HG02588 (cell line): ENCODE measurements at regions not wholly inside any gene's neighbourhood (a gene's known extent, or its start where the extent isn't known, plus 50 kb on each side); places are given as distances from the start of the nearest gene placed in this dataset.

Experiments
- ATAC-seq: cut with Tn5 transposase; IDR thresholded peaks from one replicate; pipeline ENCODE4 v1.9.1; 2021; ENCODE audit warnings: mild to moderate bottlenecking, moderate library complexity; ENCODE audit not compliant: unreplicated experiment

GRCh38 chr14:26849514-26849913 lies 251.7 kb upstream of the NOVA1 start:
- no peak for ATAC-seq

DNA sequence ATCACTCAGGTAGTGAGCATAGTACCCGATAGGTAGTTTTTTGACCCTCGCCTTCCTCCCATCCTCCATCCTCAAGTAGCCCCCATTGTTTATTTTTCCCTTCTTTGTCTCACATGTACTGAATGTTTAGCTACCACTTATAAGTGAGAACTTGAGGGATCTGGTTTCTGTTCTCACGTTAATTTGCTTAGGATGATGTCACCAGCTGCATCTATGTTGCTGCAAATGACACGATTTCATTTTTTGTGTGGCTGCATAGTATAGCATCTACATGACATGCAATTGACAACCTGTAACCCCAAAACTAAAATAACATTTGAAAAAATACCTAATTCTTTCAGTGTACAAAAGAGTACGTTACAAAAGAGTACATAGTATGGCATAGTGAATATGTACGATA lies 254.0 kb upstream of the NOVA1 start:
- ATAC-seq = no peak

- no peak for ATAC-seq
Measured at GRCh38 chr14:26855077-26855753, 257.4 kb upstream of the NOVA1 start.

GRCh38 chr14:26856876-26857518 lies 259.2 kb upstream of the NOVA1 start:
- no peak for ATAC-seq

DNA sequence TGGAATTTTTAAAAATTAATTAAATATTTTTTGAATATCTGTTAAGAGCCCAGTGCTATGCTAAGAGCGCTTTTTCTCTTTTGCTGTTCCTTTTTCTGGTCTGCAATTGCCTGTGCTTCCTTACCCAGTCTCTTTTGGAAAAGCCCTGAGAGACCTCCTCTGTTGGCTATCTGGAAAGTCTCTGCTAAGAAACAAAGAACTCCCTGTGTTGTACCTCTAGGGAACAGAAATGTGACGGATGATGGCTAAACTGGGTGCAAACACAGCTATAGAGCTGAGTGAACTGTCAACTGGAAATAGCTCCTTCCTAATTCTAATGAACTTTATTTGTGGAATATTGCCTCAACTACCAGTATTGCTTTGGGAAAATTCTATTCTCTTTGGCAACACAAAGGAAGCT lies 261.6 kb upstream of the NOVA1 start:
- ATAC-seq = no peak

DNA sequence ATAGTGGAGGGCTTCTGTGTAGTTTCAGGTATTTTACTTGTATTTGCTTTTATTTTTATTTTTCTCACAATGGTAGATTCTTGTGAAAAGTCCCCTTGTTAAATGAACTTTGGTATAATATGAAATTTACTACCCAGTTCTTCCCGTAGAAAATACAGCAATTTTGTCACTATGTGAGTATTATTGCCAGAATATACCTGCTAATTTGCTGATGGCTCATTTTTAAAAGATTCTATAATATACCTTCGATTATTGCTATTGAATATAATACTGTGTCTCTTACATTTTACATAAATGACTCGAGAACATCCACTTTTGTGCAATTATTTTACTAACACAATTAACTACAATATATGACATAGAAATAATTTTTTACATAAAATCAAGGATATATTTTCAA lies 262.3 kb upstream of the NOVA1 start:
- ATAC-seq = no peak

- no peak for ATAC-seq
Measured at GRCh38 chr14:26863736-26864135, 265.9 kb upstream of the NOVA1 start.

GRCh38 chr14:26866721-26867120 lies 268.9 kb upstream of the NOVA1 start:
- ATAC-seq = no peak

GRCh38 chr14:26867171-26867757 lies 269.4 kb upstream of the NOVA1 start:
- no peak for ATAC-seq

DNA sequence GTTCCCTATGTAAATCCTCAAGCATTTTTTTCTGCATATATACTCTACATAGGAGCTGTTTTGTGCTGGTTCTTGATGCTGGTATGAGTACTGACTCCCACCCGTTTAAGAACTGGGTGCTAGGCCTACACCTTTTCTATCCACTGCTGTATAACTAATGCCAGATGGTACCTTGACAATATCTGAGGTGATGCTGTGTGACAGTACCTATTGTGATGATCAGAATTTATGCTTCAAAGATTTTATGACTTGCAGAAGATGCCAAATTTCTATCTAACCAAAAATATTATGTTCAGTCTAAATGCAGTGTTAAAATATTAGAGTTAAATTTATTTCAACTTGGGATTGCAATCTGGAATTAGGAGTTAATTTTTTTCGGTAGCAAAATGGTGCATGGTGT lies 272.3 kb upstream of the NOVA1 start:
- ATAC-seq = no peak

GRCh38 chr14:26870722-26871617 lies 273.1 kb upstream of the NOVA1 start:
- no peak for ATAC-seq

DNA sequence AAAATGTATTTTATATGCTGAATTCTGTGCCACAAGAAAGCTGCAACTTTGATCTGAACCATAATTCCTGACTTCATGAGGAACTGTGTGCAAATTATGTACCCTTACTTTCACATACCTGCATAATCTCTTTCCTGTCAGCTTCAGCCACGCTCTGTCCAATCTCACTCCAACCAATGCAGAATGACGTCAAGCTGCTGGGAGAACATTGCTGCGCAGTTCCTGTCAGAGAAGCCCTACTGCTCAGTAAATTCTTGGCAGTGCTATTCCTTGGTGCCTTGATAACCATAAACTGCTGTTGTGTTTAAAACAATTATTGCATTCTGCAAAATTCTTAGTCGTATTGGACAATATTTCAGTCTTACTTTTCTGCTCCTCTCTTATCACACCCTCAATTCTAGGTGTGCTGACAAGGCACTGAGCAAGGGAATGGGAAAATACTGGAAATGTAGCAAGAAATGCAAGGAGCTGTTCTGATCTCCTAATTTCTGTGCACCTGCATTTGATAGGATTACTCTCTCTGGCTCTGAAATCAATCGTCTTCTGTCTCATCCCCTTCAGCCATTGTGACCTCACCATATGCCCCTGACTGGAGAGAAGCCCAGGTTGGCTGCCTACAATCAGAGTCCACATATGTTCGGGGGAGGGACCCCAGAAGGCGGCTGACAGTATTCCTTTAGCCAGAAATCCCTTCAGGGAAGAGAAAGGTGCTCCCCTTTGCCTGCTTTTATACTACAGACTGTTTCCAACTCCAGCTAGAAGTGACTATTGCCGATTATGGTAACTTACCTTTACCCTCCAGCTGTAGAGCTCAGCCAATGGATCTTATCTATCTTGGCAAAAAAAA lies 274.9 kb upstream of the NOVA1 start:
- ATAC-seq = no peak

DNA sequence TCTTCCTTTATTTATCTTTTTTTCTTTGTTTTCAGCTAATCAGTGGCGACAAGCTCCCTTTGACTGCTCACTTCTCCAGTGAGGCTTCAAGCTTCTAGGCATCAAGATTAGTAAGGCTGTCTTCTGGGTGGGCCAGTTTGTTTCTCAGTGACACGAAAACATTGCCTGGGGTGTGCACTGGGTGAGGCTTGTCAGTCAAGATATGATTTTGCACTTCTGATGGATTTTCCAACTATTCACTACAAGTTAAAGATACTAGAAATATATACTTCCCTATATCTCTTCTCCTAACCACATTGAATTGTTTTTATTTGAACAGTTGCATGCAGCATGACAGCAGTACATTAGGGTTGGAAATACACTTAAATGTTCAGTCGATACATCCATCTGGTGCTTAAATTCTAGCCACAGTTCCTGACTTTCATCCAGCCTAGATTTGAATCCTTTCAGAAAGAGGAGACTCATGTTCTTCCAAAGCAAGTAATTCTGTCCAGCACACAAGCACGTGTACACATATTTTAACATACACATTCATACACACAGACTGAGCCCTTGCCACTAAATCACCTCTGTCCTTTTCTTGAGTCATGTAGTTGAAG lies 275.6 kb upstream of the NOVA1 start:
- ATAC-seq = no peak

DNA sequence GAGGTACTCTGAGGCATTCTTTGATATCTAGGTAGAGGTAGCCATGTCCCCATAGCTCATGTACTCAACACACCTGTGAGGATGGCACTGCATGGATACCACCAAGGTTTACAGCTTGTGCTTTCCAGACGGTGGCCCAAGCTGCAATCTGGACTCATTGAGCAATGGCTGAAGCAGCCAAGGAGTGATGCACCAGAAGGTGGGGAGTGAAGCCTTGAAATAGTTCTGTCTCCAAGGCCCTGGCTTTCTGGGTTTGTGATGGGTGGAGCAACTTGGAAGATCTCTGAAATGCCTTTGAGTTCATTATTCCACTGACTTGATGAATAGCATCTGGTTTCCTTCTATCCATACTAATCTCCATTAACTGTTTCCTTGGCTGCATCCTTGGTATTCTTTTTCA lies 290.0 kb upstream of the NOVA1 start:
- no peak for ATAC-seq

DNA sequence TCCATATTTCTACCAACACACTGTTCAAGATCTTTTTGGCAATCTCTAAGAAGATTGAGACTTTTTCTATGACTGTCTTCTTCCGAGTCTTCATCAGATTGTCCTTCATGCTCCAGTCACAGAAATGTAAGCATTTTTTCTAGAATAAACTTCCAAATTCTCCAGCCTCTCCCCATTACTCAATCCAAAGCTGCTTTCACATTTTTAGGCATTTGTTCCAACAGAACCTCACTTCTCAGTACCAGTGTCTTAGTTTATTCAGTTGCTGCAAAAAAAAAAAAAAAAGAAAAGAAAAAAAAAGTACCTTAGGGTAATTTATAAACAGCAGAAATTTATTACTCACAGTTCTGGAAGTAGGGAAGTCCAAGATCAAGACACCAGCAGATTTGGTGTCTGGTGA lies 290.8 kb upstream of the NOVA1 start:
- ATAC-seq = no peak

- ATAC-seq = no peak
Measured at GRCh38 chr14:26896447-26896846, 298.6 kb upstream of the NOVA1 start.

DNA sequence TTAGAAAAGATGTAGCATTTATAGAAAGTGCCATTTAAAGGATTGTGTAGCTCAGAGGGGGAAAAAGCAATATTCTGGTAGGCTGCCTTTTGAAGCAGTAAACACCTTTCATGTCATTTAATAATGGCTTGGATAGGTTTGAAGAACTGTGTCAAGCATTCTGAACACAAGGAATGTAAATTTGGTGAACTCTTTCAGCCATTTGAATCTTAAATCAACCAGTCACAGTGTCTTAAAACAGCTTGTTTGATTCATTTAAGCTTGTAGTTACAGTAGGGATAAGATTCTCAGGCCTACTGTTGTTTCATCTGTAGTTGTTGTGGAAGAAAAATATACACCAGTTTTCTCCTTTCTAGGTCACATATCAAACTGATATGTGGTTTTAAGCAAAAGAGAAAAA lies 299.4 kb upstream of the NOVA1 start:
- ATAC-seq = no peak

- no peak for ATAC-seq
Measured at GRCh38 chr14:26905229-26905628, 307.4 kb upstream of the NOVA1 start.

DNA sequence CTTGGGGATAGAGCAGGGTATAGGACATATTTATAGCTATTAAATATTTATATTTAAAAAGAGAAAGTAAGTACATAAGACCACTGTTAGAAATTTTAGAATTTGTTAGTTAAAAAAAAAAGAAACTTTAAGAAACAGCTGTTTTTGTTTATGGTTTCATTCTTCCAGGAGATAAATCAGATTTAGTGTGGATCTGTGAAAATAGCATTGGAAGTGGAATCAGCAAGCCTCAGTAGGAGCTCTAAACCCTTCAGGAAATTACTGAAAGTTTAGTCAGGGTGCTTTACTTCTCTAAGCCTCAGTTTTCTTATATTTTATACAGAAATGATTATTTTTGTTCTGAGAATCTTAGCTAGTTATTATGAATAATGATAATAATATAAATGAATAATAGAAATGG lies 316.0 kb upstream of the NOVA1 start:
- no peak for ATAC-seq

- ATAC-seq = no peak
Measured at GRCh38 chr14:26917086-26917485, 319.3 kb upstream of the NOVA1 start.
